ENCODE measurements at regions not wholly inside any gene's neighbourhood (a gene's known extent, or its start where the extent isn't known, plus 50 kb on each side); places are given as distances from the start of the nearest gene placed in this dataset.

DNA sequence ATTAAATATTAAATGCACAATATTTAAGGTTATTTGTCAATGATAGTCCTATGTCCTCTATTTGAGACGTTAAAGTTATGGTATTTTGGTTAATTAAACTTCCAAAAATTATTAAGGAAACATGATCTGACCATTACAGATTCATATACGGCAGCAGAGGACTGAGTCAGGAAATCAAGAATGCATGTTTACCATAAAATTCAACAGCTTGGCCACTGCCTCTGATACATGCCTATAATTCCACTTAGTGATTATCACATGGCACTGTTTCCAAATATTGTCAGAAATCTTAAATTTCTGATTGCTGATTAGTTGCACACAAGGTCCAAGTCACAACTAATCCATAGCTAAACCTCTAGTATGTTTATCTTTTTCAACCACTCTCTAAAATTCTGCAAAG lies 232.2 kb upstream of the UGT8 start:
- TF ChIP-seq POLR2A (IDR thresholded peaks at IDR 0.05): no peak
- no peak for TF ChIP-seq CTCF (IDR thresholded peaks at IDR 0.05)
